GM19452 (cell line): ENCODE measurements at regions not wholly inside any gene's neighbourhood (a gene's known extent, or its start where the extent isn't known, plus 50 kb on each side); places are given as distances from the start of the nearest gene placed in this dataset.
A peak's percentile ranks its signal among the peaks of the same experiment; 100 is the strongest.
"Not testable (repeated sequence)": the region's sequence is repeated elsewhere in the genome, so short reads cannot be mapped to it uniquely, and the experiment has no call there.

ENCODE experiments used
- ATAC-seq: cut with Tn5 transposase; IDR thresholded peaks from one replicate; pipeline ENCODE4 v1.9.1; 2021; ENCODE audit not compliant: unreplicated experiment

DNA sequence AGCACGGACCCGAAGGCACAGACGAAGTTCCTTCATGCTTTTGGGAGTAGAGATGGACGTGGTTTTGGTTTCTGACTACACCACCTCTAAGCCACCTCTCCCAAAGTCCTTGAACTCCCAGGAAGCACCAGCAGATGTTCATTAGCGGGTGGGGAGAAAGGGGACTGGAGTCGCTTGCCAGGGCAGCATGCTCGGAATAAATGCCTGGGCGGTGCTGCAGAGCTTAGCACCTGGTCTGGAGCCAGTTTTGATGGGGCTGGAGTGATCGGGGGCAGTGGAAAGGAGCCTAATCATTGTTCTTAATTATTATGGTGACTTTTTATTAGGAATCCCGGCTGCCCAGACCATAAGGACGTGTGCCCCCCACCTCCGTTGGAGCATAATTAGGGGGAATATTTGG, 220.8 kb downstream of the TFCP2L1 start:
- no peak for ATAC-seq

DNA sequence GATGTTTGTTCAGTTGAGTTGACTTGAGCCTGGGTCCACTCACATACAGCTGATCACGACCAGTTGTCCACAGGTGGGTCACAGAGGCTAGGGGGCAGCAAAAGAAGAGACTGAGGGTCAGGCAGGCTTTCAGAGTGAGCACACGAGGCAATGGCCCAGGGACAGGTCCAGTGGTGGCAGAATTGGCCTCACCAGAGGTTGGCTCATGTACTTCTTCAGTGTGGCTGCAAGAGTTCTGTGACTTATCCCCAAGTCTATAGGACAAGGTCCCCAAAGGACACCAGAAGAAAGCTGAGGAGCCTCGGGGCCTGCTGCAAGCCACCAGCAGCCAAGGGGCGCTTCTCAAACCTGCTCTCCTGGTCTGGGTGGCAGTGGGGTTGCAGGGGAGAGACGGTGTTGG, 219.8 kb downstream of the TFCP2L1 start:
- ATAC-seq: no peak

DNA sequence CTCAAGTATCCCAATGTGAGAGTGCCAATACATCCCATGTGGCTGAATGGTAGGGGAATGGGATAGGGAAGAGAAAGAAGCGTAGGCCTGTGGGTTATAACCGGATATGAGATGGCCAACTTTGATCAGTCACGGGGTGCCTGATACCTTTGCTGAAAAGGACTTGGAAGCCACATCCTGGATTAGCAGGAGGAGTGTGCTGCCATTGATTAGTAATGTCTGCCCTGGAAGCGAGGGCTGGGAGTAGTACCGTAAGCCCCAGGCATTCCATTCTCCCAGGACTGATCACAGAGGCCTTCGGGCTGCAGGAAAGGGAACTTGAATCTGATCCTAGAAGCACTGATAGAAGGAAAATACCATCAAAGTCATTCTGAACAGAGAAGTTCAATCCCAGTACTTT, 218.5 kb downstream of the TFCP2L1 start:
- ATAC-seq: no peak

DNA sequence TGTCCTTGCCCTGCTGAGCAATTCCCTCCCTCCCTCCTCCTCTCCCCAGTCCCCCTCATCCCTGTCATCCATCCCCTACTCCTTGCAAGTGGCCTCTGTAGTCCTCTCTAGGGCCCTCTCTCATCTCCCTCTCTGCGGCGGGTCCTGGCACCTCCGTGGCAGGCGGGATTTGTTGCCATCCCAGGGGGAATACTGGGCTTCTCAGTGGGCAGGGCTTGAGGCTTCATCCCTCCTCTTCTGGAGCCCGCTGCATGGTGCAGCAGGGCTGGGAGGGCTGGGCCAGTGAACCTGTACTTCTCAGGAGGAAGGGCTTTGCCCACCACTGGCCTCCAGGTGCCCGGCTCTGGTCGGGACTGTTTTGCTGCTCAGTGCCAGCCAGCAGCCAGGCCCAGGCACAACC, 216.2 kb downstream of the TFCP2L1 start:
- no peak for ATAC-seq

DNA sequence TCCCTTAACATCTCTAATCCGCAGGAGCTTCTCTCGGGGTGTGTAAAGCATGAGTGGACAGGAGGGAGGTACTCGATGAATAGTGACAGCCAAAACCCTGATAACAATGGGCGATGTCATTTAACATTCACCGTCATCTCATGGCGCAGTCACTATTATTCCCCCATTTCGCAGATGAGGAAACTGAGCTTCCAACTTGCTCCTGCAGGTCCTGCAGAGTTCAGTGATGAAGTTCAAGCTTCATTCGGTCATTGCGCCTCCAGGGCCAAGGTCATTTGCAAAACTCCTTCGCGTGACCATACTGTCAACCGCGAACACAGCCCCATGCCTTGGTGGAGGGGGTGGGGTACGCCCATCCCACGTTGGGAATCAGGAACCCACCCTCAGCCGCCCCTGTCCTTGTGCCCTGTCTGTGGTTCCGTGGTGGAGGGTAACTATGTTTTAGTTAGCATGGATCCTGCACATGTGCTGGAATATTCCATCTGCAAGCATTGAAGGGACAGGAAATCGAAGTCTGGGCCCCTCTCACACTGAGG, 215.5 kb downstream of the TFCP2L1 start:
- no peak for ATAC-seq

DNA sequence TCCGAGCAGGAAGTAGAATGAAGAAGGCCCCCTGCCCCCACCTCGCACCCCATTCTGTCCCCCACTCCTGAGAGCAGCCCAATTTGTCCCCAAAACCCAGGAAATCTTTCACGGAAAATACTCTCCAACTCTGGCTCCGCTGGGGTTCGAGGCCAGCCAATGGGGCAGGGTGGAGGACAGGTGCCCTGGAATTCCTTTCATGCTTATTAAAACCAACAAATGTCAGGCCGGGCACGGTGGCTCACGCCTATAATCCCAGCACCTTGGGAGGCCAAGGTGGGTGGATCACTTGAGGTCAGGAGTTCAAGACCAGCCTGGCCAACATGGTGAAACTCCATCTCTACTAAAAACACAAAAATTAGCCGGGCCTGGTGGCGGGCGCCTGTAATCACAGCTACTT, 214.9 kb downstream of the TFCP2L1 start:
- not testable (repeated sequence) for ATAC-seq

DNA sequence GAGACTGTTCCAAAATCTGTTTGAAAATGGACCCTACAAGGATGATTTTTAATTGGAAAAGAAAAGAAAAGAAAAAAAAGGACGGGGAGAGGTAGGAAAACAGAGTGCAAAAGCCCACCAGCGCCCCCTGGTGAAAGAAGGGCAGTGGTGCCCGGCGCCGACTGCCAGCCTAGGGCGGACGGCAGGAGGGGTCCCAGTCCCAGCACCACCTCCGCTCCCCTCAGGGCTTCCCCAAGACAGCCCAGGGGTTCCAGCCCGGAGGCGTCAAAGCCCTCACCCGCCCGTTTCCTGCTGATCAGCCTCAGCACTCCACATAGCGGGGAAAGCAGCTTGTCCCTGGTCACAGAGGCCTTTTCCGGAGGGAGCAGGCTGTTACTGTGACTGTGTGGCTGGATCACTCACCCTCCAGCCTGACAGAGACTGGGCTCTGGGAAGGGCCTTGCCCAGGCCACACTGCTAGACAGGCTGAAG, 213.9 kb downstream of the TFCP2L1 start:
- no peak for ATAC-seq

DNA sequence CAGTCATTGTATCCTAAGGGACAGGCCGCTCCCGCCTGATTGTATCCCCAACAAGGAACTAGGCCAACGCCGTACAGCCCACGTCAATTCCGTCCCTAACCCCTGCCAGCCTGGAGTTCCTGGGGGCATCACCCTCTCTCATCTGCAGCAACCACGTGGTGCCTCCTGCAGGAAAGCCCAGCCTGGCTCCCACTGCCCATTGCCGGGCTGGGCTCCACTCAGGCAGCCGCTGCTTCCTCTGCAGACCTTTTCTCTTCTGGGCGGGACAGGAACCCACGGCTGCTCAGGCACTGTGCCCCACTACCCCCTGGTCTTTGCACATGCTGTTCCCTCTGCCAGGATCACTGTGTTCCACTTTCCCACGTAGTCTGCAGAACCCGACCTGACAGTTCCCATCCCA, 212.2 kb downstream of the TFCP2L1 start:
- ATAC-seq: no peak

DNA sequence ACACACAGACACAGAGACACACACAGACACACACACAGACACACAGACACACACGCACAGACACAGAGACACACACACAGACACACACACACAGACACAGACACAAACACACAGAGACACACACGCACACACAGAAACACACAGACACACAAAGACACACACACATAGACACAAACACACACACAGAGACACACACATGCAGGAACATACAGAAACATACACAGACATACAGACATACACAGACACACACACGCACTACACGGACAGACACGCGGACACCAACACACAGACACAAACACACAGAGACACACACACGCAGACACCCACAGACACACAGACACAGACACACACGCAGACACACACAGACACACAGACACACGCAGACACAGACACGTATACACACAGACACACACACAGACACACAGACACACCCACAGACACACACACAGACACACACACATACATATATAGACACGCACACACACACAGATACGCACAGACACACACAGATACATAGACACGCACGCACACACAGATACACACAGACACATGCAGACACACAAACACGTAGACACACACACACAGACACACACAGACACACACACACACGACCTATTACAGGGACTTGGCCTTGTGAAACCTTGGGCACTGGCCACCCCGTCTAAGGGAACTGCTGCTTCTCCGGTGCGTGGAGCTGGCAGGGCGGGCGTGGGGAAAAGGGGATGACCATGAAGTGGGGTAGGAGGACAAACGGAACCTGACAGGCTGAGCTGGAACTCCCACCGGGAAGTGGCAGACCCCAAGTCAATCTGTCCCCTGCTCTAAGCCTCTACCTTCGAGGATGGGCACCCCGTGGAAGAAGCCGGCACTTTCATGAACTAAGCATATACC, 211.4 kb downstream of the TFCP2L1 start:
- ATAC-seq: no peak

DNA sequence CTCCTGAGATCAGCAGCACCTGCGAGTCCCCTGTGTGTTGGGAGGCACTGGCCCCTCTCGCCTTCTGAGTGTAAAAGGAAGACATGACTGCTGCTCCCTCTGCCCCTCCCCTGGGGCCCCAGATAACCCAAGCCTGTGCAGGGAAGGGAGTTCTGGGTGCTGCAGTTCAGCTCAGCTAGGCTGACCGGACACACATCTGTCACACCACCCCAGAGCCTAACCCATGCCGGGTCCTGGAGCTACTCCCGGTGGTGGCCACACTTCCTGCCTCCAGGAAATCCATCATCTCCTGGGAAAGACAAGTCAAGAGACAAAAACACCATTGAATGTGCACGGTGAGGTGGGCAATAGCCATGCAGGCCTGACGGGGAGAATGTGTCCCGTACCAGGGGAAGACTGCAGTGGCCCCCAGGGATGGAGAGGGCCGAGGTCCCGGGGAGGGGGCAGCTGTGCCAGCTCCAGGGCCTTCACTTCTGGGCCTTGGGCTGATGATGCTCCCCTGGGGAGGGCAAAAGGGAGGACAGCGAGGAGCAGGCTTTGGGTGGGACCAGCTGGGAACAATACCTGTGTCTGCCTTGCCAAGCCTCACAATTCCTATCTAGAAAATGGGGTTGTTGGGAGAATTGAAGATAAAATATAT, 210.6 kb downstream of the TFCP2L1 start:
- ATAC-seq: no peak

DNA sequence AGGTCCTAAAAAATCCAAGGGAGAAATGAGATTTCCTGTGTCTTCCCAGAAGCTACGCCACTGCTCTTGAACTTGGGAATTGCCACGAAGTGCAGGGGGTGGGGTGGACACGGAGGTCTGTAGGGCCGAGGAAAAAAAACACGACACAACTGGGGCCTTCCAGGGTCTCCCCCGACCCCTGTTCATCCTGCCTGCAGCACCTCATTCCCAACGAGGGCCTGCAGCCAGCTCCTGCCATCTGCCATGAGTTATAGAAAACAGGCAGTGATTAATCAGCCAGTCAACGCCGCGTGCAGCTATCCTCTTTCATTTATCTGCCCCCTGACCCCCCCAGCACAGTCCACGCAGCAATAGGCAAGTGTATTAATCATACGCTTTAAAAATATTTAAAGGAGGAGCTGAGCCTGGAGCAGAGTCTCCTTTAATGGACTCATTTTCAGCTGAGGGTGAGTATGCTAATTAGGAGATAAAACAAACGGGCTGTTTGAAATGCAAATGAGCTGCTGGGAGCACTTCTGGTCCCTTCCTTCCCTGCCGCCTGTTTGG, 209.9 kb downstream of the TFCP2L1 start:
- no peak for ATAC-seq

DNA sequence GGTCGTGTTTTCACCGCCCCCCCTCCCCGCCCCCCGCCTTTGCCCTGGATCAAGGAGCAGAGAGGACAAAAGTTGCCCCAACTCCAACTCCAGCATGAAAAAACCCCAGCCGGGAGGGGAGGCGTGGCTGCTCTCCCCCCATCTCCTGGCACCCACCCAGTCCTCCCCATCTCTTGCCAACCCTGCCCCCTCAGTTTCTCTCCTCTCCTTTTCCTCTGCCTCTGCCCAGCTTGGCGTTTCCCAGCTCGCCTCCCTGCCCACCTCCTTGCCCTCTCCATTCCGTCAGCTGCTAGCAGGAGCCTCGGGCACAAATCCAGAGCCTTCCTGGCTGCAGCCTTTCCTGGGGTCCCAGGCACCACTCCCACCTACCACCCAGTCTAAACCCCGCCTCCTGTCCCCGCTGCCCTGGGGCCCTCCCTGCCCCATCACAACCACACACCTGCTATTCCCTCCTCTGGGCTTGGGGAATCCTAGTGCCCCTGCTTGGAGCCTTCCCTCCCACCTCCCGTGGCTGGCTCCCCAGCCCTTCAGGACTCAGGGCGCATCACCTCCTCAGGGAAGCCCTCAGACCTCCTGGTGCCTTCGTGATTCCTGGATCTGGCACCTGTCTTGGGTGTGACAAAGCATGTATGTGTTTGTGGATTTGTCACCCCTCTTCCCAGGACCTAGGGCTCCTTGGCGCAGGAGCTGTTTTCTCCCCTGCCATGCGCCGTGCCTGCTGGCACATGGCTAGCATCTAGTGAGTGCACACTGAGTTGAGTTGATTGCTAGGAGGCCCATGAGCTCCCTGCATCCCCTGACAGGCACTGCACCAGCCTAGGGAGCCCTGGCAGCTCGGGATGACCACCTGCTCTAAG, 209.1 kb downstream of the TFCP2L1 start:
- ATAC-seq: no peak

DNA sequence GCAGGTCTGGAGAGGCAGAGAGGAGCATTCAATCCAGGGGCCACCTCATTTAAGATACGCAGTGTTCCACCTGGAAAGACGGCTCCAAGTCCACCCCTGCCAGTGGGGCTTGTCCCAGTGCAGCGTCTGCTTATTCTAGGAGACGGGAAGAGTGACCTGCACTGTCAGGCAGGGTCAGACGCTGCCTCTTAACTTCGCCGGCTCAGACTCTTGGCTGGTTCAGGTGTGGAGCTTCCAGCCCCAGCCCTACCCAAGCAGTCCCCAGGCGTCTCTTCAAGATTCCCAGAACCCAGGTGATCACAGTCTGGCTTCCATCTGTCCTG, 208.5 kb downstream of the TFCP2L1 start:
- no peak for ATAC-seq

DNA sequence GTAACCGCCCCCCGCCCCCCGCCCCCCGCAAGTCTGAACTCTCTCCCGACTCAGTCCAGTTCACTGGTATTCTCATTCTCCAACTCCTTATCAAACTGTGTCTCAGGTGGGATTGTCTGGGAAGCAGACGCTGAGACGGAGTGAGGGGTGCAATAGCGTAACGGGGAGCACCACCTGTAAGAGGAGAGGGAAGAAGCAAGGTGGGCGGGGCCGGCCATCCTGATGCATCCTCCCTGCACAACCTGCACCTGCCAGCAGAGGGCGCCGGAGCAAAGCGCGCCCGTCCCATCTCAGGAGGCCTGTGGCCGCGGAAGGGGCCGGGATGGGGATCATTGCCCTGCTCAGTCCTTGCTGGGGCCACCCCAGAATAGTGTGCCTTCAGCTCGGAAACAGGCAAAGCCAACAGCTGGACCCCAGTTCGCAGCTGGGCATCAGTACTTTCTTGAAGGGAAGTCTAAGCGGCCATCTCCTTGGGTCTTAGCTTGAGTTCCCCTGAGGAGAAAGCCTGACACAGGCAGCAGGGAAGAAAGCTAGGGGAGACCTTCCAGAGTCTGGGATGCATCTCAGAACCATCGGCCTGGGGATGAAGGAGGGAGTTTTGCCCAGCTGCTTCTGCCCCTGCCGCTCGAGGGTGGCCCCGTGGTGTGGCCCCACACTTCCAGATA, 208.0 kb downstream of the TFCP2L1 start:
- ATAC-seq: peak; percentile 56

DNA sequence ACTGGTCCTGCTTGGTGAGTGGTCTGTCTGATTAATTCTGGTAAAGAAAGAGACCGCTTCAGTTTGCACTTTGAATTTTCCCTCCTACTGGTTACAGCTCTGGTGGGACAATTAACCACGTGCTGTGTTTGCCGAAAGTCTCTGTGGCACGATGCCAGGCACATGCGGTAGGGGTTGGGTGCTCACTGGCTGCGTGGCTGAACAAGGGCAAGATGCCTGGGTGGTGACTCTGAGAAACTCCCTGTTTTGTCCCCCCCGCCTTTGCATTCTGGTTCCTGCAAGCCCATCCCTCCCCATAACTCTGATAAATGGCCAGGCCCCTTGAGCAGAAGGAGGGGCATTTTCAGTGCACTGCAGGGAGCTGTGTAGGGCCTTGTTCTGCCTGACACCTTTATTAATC, 206.1 kb downstream of the TFCP2L1 start:
- ATAC-seq: no peak

DNA sequence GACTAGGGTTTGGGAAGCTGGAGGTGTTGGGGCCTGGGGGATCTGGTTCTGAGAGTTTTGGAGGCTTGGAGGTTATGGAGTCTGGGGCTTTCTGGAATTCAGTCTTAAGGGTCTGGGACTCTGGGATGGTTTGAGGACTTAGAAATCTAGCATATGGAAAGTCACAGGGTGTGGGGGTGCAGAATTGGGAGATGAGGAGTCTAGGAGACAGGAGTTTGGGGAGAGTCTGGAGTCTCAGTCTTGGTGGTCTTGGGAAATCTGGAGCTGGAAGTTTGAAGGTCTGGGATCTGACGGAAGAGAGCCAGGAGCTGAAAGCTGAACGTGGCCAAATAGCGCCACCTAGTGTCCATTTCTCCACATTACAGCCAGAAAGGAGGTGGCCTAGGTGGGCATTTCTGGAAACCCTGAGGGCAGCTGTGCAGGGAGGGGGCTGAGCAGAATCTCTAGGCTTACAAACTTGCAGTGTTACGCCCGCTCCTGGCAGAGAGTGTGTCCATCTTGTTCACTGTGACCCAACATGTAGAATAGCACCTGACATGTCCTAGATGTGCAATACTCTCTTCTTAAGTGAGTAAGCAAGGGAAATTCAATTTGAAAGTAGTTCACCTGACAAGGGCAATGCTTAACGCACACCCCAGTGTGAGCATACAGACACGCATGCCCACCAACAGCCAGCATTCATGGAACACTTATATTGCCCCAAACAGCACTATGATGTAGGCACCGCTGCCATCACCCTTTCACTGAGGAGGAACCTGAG, 204.8 kb downstream of the TFCP2L1 start:
- no peak for ATAC-seq

DNA sequence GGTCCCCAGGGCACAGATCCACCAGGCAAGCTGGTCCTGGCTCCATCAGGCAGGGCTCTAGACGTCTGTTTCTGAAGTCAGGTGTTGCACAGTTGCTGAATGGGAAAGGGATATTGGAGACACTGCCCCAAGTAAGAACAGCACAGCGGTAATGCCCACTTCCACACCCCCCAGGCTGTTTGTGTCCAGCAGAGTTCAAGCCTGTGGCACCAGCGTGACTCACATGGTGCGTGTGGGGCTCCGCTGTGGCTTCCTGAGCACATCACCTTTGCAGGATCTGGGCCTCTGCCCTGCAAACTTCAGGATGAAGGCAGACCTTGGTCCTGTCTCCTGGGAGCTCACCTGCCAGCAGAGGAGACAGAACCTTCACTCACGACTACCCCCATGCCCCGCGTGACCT, 203.3 kb downstream of the TFCP2L1 start:
- ATAC-seq: no peak

DNA sequence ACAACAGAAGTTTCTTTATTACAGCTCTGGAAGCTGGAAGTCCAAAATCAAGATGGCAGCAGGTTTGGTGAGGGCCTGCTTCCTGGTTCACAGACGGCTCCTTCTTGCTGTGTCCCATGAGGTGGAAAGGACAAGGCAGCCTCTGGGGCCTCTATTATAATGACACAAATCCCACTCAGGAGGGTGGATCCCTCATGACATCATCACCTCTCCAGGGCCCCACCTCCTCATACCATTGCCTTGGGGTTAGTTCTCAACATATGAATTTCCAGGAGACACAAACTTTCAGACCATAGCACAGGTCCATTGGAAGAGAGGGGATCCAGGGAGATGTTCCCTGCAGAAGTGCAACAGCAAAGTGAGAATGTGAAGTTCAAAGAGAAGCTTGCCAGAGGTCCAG, 202.8 kb downstream of the TFCP2L1 start:
- no peak for ATAC-seq

DNA sequence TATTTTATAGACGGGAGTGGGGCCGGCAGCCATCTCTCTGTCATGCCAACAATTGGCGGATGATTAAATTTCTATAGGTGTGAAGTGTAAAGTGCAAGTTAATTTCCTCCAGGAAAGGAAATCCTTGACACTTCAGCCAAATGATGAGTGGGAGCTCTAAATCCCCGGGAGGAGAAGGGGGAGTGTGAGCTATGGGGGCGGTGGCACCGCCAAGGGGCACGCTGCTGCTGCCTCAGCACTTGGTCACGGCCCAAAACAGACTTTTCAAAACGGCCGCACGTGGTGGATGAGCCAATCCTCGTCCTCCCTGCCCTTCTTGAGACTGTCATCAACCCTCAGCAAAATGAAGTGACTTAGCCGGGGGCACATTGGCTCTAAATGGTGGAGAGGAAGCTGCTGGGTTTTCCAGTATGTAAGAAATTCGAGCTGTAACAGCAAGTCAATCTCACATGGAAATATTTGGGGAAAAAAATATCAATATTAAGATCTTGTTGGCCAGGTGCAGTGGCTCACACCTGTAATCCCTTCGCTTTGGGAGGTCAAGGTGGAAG, 200.8 kb downstream of the TFCP2L1 start:
- no peak for ATAC-seq

DNA sequence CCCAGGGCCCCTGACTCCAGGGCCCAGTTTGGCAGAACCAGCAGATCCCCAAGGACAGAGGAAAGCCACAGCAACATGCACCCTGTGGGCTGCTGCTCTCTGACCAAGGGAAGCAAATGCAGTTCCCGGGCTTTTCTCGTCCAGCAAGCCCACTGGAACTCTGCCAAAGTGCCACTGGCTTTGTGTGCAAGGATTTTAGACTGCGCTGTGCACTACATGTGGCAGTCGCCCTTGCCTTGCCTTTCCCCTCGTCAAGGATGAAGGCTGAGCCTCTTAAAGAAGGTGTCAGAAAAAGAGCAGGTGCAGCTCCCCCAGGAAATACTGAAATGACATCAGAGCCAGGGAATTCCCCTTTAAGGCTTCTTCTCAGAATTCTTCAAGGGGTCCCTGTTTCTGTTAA, 199.2 kb downstream of the TFCP2L1 start:
- no peak for ATAC-seq
